ENCODE measurements at regions not wholly inside any gene's neighbourhood (a gene's known extent, or its start where the extent isn't known, plus 50 kb on each side); places are given as distances from the start of the nearest gene placed in this dataset.
"Not testable (repeated sequence)": the region's sequence is repeated elsewhere in the genome, so short reads cannot be mapped to it uniquely, and the experiment has no call there.

GRCh38 chr10:125250834-125251233, 90.5 kb upstream of the CTBP2 start:
- not testable (repeated sequence) for DNase-seq (ENCODE audit: low spot score)

- no peak for DNase-seq (ENCODE audit: low spot score)
Measured at GRCh38 chr10:125249948-125250347, 89.6 kb upstream of the CTBP2 start.

- no peak for DNase-seq (ENCODE audit: low spot score)
Measured at GRCh38 chr10:125248489-125248888, 88.1 kb upstream of the CTBP2 start.

DNA sequence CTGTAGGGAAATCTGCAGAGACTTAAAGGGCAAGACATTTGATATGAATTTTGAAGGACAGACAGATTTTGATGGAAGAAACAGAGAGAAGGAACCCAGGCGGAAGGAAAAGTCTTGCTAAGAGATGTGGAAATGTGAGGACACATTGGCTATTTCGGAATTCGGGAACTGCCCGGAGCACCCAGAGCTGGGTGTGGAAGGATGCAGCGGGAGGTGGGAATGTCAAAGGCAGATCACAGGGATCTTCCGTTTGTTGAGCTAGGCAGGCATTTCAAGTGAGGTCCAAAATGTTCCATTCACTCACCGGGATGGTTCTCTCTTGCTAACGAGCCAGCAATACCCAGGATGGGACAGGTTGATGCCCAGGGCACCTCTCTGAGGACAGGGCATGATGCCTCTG, 87.2 kb upstream of the CTBP2 start:
- no peak for DNase-seq (ENCODE audit: low spot score)

DNA sequence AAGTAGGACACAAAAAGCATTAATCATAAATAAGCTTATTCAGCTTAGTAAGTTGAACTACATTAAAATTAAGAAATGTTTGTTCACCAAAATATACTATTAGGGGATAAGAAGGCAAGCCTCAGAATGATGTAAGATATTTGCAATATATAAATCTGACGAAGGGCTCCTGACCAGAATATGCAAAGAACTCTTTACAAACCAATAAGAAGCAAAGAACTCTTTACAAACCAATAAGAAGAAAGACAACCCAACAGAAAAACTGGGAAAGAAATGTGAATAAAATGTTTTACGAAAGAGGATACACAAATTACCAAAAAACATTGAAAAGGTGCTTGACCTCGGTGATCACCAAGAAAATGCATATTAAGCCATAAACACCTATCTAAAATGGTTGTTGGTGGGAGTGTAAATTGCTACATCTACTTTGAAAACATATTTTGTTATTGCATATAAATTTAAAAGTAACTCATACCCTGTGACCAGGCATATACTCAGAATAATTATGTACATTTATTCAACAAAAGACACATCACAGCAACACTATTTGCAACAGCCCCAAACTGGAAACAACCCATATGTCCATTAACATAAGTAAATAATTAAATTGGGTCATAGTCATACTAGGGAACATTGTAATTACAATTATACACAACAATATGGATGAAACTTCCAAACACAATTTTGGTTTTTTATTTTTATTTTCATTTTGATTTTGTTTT, 83.3 kb upstream of the CTBP2 start:
- DNase-seq (ENCODE audit: low spot score): no peak

DNA sequence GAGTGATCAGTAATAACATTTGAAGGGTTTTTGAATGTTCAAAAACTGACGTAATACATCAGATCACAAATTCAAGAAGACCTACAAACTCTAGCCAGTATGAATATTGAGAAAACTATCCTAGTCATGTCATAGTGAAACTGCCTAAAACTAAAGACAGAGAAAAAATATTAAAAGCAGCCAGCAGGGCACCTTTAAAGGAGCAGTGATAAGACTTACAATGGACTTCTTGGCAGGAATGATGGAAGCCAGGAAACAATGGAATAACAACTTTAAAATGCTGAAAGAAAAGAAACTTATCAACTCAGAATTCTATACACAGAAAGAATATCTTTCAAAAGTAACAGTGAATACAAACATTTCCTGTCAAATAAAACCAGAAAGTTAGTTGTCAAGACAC, 78.3 kb upstream of the CTBP2 start:
- DNase-seq (ENCODE audit: low spot score): no peak

GRCh38 chr10:125236091-125236490, 75.7 kb upstream of the CTBP2 start:
- DNase-seq (ENCODE audit: low spot score): no peak

DNA sequence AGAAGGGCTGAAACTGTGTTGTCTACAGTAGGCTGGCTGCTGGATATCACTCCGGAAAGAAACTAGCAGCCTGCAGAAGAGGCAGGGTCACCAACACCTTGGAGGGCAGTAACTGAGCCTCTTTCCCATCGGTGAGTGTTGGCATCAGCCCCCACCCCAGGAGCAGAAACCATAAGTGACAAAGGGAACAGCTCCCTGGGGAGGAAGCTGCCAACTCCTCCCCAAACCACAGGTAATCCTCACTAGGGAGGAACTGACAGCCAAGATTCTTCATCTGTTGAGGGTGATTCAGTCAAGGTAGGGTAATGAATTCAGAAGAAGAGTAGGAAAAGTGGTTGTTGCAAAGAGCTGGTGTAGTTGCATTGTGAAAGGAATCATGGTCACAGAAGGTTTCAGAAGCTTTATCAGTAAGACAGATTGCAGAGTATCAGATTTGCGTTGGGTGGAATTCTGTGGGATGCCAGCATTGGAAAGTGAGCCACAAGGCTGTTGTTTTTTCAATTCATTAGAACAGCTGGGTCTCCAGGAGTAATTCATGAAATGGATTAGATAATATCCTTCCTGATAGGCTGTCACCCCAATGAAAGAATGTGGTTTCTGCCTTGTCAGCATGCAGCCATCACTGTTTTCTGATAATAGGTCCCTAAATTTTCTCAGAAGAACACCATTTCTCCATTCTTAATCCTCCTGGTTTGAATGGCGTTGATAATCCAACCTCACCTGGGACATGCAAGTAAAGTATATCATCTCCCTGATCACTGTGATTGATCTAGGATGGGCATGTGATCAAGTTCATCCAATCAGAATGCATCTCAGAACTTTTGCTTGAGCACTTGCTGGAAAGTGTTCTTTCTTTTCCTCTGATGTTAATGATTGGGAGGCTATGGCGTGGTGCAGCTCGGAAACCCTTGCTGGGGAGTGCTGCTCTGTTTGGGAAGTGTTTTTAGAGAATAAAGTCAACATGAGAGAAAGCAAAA, 75.0 kb upstream of the CTBP2 start:
- DNase-seq (ENCODE audit: low spot score): no peak

DNA sequence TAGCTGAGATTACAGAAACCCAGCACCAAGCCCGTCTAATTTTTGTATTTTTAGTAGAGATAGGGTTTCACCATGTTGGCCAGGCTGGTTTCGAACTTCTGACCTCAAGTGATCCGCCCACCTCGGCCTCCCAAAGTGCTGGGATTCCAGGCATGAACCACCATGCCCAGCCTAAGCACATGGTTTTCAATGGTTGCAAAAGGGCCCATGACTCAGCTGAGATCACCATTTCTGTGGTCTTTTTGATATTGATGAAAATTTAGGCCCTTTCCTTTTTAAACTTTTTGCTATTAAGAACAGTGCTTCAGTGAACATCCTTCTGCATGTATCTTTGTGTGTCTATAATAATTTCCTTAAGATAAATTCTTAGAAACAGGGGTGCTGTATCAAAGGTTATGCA, 74.2 kb upstream of the CTBP2 start:
- DNase-seq (ENCODE audit: low spot score): not testable (repeated sequence)

- DNase-seq (ENCODE audit: low spot score): no peak
Measured at GRCh38 chr10:125233726-125234125, 73.4 kb upstream of the CTBP2 start.

DNA sequence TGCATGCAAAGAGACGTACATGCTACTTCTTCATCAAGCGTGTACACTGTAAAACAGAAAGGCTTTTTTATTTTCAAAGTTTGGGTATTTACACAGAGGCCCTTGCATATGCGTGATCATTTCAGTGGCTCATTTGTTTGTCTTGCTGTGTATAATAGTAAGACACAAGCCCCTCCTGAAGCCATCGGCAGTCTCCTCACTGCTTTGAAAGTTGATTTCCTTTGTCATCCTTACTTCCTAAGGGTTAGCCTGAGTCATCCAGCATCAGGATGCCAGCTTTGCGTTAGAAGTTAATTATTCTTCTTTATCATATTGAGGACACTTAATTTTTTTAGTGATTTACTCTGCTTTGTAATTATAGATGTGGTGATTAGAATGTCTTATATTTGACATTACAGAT, 72.5 kb upstream of the CTBP2 start:
- no peak for DNase-seq (ENCODE audit: low spot score)

DNA sequence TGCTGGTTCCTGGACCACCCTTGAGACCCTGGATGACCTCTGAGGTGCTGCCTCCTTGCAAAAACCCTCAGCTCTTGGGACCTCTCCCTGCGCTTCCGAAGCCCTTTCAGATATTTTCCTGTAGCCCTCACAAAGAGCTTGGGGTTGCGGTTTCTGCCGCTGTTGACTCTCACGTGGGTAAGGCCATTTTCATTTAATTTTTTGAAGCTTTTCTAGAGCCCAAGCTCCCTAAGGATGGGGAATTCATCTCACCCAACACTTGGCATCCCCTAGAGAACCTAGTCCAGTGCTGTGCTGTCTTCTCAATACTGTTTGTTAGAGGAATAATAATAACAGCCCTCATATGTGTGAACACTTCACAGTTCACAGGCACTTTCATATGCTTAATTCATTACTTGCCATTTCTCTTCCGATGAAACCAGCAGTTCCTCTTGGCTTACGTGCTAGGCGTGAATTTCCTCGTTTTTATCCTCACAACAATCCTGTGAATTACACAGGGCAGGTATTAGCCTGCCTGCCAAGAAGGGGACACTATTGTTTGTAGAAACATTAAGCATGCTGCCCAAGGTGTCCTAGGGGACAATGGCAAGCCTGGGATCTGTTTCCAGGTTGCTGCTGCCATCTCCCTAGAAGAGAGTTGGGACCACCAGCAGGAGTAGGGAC, 71.6 kb upstream of the CTBP2 start:
- no peak for DNase-seq (ENCODE audit: low spot score)

GRCh38 chr10:125231116-125231812, 70.9 kb upstream of the CTBP2 start:
- DNase-seq (ENCODE audit: low spot score): no peak

DNA sequence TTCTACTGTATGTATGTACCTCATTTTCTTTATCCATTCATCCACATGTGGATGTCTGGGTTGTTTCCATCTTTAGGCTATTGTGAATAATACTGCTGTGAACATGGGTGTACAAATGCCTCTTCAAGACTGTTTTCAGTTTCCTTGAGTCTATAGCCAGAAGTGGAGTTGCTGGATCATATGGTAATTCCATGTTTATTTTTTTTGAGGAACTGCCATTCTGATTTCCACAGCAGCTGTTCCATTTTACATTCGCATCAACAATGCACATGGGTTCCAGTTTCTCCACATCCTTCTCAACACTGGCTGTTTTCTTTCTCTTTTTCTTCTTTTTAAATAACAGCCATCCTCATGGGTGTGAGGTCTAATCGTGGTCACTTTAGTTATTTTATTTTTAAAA, 69.9 kb upstream of the CTBP2 start:
- no peak for DNase-seq (ENCODE audit: low spot score)

- not testable (repeated sequence) for DNase-seq (ENCODE audit: low spot score)
Measured at GRCh38 chr10:125228245-125228940, 68.0 kb upstream of the CTBP2 start.

DNA sequence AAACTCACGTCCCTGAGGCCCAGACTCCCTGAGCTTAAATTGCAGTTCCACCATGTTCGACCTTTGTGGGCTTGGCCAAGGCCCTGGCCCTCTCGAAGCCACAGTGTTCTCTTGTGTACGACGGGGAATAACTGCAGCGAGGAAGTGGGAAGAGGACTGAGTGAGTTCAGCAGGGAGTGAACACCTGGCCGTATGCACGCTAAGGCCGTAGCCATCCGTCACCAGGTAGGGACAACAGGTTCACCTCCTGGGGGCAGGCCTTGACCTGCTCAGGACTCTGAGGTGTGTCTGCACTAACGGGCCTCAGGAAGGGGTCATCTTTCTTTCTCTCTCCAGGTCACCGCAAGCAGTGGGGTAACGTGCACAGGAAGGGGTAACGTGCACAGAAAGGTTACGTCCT, 67.2 kb upstream of the CTBP2 start:
- no peak for DNase-seq (ENCODE audit: low spot score)

- DNase-seq (ENCODE audit: low spot score): no peak
Measured at GRCh38 chr10:125226823-125227222, 66.5 kb upstream of the CTBP2 start.

GRCh38 chr10:125226005-125226404, 65.6 kb upstream of the CTBP2 start:
- DNase-seq (ENCODE audit: low spot score): no peak

GRCh38 chr10:125225051-125225450, 64.7 kb upstream of the CTBP2 start:
- no peak for DNase-seq (ENCODE audit: low spot score)

- no peak for DNase-seq (ENCODE audit: low spot score)
Measured at GRCh38 chr10:125222515-125223308, 62.3 kb upstream of the CTBP2 start.

All from mesenteric fat pad (tissue), 1 donor.